GM18873 (cell line): ENCODE measurements at regions not wholly inside any gene's neighbourhood (a gene's known extent, or its start where the extent isn't known, plus 50 kb on each side); places are given as distances from the start of the nearest gene placed in this dataset.
"Not testable (repeated sequence)": the region's sequence is repeated elsewhere in the genome, so short reads cannot be mapped to it uniquely, and the experiment has no call there.

Source experiments
- ATAC-seq: cut with Tn5 transposase; IDR thresholded peaks from one replicate; pipeline ENCODE4 v1.9.1; 2021; ENCODE audit warnings: mild to moderate bottlenecking, moderate library complexity, moderate number of reproducible peaks; ENCODE audit not compliant: unreplicated experiment, low FRiP score

GRCh38 chr9:30915451-30915850 lies 1469.0 kb upstream of the ACO1 start:
- no peak for ATAC-seq

DNA sequence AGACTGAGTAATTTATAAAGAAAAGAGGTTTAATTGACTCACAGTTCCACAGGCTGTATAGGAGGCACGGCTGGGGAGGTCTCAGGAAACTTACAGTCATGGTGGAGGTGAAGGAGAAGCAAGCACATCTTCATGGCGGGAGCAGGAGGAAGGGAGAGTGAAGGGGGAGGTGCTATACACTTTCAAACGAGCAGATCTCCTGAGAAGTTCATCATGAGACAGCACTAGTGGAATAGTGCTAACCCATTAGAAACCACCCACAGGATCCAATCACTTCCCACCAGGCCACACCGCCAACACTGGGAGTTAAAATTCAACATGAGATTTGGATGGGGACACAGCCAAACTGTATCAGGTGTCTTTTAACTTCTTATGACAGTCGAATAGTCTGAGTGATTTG lies 1459.3 kb upstream of the ACO1 start:
- ATAC-seq, result no peak

GRCh38 chr9:30925635-30926034 lies 1458.8 kb upstream of the ACO1 start:
- no peak for ATAC-seq

GRCh38 chr9:30928045-30928444 lies 1456.4 kb upstream of the ACO1 start:
- ATAC-seq, result no peak

DNA sequence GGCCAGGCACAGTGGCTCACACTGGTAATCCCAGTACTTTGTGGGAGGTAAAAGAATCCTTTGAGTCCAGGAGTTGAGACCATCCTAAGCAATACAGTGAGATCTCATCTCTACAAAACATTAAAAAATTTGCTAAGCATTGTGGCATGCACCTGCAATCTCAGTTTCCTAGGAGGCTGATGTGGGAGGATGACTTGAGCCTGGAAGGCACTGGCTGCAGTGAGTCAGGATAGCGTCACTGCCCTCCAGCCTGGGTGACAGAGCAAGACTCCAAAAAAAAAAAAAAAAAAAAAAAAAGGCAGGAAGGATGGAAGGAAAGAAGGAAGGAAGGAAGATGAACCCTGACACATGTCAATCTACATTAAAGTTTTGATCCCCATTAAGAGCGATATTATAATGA lies 1452.2 kb upstream of the ACO1 start:
- no peak for ATAC-seq

DNA sequence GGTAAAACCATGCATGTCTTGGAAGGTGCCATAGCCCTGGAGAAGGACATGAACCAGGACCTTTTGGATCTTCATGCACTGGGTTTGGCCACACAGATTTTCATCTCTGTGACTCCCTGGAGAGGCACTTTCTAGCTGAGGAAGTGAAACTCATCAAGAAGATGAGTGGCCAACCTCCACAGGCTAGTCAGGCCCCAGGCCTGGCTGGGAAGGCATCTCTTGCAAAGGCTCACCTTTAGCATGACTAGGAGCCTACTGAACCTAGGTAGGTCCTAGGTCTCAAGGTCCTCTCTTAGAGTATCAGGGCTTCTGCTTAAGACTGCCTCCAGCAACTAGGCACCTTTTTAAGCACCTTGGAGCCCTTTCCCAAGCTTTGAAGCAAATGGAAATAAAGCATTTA lies 1448.7 kb upstream of the ACO1 start:
- ATAC-seq, result no peak

GRCh38 chr9:30937106-30937505 lies 1447.3 kb upstream of the ACO1 start:
- no peak for ATAC-seq

GRCh38 chr9:30942852-30943251 lies 1441.6 kb upstream of the ACO1 start:
- not testable (repeated sequence) for ATAC-seq

- no peak for ATAC-seq
Observed at GRCh38 chr9:30943446-30944224, 1440.8 kb upstream of the ACO1 start.

DNA sequence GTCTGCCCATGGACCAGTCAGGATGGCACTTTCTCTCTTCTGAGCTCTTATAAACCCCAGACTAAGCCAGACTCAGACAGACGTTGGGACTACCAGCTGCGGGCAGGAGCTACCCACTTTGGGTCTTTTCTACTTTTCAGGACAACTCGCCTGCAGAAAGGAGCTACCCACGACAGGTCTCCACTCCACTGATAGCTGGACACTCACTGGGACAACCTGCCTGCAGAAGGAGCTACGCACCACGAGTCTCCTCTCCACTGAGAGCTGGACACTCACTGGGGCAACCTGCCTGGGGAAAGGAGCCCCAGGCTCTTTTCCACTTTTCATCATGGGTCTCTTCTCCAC lies 1440.2 kb upstream of the ACO1 start:
- no peak for ATAC-seq

DNA sequence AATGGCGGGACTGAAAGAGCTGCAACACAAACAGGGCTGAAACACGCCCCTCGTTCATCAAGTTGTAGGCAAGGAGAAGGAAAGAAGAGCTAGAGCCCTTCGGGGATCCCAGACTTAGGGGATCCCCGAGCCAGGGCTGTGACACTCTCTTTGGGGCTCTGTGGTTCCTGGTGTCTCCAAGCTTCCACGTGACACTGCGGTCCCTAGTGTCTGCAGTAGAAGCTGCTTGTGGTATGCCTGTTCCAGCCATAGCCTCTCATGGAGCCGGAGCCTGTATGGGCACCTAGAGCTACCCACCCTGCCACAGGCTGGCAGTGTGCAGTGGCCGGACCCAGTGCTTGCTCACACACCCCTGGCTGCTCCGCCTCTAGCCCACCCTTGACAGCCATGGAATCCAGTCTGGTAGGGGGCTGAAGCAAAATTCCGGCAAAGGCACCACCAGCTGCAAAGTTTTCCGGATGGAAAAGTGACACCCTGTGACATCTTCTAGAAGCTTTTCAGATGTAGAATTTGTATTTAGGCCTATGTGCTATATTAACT lies 1439.6 kb upstream of the ACO1 start:
- ATAC-seq, result no peak

DNA sequence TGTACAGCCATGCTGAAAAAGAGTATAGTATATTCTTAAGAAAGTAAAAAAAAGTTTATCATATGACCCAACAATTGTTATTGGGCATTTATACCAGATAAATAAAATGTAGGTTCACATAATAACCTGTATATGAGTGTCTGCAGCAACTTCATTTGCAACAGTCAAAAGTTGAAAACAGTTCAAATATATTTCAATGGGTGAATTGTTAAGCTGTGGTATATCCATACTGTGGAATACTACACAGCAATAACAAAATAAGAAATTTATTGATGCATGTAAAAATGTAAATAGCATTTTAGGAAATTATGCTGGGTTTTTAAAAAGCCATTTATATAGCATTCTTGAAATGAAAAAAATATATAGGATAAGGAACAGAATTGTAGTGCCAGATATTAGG lies 1420.1 kb upstream of the ACO1 start:
- no peak for ATAC-seq

DNA sequence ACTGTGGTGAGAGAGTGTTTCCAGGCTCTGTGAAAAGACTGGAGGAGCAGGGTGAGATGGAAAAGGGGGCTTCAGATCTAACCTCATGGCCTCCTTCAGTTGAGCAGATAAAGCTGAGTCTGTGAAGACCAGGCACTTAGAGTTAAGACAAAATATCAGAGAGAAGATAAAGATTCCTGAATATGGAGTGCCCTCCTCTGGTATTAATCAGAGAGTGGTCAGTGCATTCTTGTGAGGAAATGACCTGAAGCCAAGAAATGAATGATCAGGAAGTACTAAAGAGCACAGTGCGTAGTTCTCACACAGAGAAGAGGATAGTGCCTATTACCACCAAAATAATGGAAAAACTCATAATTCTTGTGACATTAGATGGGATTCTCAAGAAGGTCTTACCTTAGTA lies 1417.0 kb upstream of the ACO1 start:
- no peak for ATAC-seq

DNA sequence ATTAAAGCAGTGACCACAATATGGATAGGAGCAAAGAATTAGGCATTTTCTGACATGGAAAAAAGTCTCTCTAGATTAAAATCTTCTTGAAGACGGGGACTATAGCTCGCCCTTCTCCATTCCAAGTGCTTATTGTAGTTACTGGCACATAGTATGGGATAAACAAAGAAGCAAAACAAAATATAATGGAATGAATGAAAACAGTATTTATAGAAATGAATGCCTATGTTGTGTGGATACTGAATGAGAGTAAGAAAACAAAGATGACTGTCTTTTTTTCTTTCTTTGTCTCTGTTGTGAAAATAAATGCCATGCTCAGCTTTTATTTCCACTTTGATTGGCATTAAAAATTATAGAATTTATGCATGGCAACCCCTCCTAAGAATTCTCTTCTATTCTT lies 1414.3 kb upstream of the ACO1 start:
- ATAC-seq, result no peak

GRCh38 chr9:30970812-30971211 lies 1413.6 kb upstream of the ACO1 start:
- no peak for ATAC-seq

DNA sequence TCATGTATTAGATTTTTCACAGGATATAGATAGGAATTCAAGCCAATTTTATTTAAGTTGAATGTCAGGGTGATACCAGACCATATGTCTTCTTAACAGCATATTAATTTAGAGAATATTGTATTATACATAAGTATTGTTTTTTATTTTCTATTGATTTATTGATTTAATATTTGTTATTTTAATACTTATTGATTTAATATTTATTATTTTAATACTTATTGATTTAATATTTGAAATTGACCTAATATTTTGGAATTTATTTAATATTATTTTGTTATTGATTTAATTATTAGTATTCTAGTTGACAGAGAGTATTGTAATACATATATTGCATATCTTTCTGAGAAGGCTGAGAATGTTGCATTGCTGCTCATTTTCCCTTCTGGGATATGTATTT lies 1411.8 kb upstream of the ACO1 start:
- no peak for ATAC-seq

- ATAC-seq, result no peak
Observed at GRCh38 chr9:30977965-30978364, 1406.5 kb upstream of the ACO1 start.

DNA sequence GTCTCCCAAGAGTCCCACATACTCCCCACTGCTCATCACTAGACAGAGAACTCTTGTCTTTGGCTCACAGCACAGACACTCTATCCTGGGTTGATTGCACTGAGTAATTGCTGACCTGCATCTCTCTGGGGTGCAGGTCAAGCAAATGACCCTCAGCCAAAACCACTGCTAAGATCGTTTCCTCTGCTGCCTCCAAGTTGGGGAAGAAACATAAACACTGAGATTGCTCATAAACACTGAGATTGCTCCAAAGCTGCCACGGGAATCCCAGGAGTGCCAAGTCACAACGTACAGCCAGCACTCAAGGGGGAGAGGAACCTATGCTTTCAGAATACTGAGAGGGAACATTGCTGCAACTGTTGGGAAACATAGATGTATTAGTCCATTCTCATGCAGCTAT lies 1402.1 kb upstream of the ACO1 start:
- no peak for ATAC-seq

DNA sequence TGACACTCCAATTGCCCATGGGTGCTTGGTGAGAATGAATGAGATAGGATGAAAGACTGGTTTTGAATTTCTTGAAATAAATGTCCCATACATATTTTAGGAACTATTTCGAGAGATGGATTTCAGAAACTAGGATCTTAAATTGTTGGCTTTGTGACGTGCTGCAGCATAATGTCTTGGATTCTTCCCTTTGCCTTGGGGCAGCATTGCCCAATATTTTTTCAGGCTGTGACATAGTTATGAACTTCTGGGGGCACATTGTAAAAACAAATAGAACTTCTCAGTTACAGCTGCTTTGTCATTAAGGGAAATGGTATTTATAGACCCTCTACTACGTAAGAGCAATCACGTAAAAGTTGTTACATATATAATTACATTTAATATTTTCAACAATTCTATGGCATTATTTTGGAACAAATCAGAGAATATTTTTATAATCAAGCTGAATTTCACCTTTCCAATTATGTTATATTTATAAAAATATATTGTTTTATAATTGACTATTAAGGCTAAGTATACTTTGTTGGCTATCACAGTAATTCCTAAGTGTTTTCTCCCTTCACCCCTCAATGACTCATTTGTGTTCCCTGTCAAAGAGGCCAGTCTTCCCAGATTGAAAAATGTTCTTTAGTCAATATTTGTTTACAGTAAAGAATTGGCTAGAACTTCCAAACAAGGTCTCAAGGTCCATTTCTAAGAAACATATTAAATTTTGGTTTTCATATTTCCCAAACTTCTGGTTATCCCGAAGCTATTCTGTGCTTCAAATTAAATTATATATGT lies 1388.3 kb upstream of the ACO1 start:
- ATAC-seq, result no peak

- ATAC-seq, result no peak
Observed at GRCh38 chr9:30996761-30997160, 1387.7 kb upstream of the ACO1 start.

DNA sequence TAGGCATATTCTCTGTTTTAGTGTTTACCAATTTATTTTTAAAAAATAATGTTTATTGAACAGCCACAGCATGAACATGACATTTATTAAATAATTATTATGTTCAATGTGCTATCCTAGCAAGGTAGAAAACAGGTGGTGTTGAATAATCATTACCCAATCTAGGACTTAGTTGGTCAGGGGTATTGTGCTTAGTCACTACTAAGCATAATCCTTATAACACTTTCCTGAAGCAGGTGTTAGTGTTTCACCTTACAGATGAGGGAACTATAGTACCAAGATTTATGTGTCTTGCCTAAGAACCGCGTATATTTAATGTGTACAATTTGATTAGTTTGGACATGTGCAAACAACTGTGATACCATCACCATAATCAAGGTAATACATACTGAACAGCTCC lies 1387.2 kb upstream of the ACO1 start:
- ATAC-seq, result no peak
